PFSK-1 (cell line): ENCODE measurements at regions not wholly inside any gene's neighbourhood (a gene's known extent, or its start where the extent isn't known, plus 50 kb on each side); places are given as distances from the start of the nearest gene placed in this dataset.

Experiments
- FOXP2 ChIP-seq: optimal IDR thresholded peaks from 2 replicates; pipeline ENCODE3; 2011; ENCODE audit warnings: borderline replicate concordance, control low read depth, inconsistent platforms; ENCODE audit not compliant: insufficient read depth; ENCODE audit errors: extremely low read length, extremely low read depth
- POLR2AphosphoS5 ChIP-seq: IDR thresholded peaks from 2 replicates; pipeline ENCODE4 v1.6.1; 2012; ENCODE audit warnings: low read depth, mild to moderate bottlenecking, control low read depth, low read length, moderate library complexity
- SIN3A ChIP-seq: IDR thresholded peaks from 2 replicates; pipeline ENCODE4 v1.6.1; 2012; ENCODE audit warnings: mild to moderate bottlenecking, low read length, moderate library complexity, borderline replicate concordance; ENCODE audit not compliant: insufficient read depth
- TAF1 ChIP-seq: IDR thresholded peaks from 2 replicates; pipeline ENCODE4 v1.6.1; 2012; ENCODE audit warnings: low read length, control low read depth, borderline replicate concordance; ENCODE audit not compliant: insufficient read depth
- TF ChIP-seq, protein P1 (sequence below), 2 experiments: IDR thresholded peaks; 2 replicates each; pipeline versions ENCODE4 v1.6.1 to v1.8.0; 2011 to 2012; ENCODE audit warnings: low read depth in 2 of 2, low read length in 2 of 2, control low read depth in 1 of 2, inconsistent platforms in 1 of 2, mild to moderate bottlenecking in 1 of 2, moderate library complexity in 1 of 2; ENCODE audit not compliant: insufficient read depth in 1 of 2

GRCh38 chr18:1047406-1047805 is 142.7 kb downstream of the ADCYAP1 start:
- TF ChIP-seq TAF1, result no peak
- no peak for TF ChIP-seq POLR2AphosphoS5
- TF ChIP-seq SIN3A, result no peak
- TF ChIP-seq, protein P1, sequence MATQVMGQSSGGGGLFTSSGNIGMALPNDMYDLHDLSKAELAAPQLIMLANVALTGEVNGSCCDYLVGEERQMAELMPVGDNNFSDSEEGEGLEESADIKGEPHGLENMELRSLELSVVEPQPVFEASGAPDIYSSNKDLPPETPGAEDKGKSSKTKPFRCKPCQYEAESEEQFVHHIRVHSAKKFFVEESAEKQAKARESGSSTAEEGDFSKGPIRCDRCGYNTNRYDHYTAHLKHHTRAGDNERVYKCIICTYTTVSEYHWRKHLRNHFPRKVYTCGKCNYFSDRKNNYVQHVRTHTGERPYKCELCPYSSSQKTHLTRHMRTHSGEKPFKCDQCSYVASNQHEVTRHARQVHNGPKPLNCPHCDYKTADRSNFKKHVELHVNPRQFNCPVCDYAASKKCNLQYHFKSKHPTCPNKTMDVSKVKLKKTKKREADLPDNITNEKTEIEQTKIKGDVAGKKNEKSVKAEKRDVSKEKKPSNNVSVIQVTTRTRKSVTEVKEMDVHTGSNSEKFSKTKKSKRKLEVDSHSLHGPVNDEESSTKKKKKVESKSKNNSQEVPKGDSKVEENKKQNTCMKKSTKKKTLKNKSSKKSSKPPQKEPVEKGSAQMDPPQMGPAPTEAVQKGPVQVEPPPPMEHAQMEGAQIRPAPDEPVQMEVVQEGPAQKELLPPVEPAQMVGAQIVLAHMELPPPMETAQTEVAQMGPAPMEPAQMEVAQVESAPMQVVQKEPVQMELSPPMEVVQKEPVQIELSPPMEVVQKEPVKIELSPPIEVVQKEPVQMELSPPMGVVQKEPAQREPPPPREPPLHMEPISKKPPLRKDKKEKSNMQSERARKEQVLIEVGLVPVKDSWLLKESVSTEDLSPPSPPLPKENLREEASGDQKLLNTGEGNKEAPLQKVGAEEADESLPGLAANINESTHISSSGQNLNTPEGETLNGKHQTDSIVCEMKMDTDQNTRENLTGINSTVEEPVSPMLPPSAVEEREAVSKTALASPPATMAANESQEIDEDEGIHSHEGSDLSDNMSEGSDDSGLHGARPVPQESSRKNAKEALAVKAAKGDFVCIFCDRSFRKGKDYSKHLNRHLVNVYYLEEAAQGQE (IDR thresholded peaks at IDR 0.05; ENCODE audit: insufficient read depth in 1 of 2, low read depth in 2 of 2, low read length in 2 of 2), result no peak
- TF ChIP-seq FOXP2, result no peak
